HepG2 (cell line): ENCODE measurements at regions not wholly inside any gene's neighbourhood (a gene's known extent, or its start where the extent isn't known, plus 50 kb on each side); places are given as distances from the start of the nearest gene placed in this dataset.

ENCODE experiments used
- CEBPG ChIP-seq: IDR thresholded peaks from 2 replicates; pipeline ENCODE4 v1.6.1; 2016
- HBP1 ChIP-seq: IDR thresholded peaks from 2 replicates; pipeline ENCODE4 v1.6.1; 2016; ENCODE audit warnings: low read depth, control low read depth
- HMGXB3 ChIP-seq: sonication (generic); formaldehyde crosslinking; IDR thresholded peaks from 2 replicates; pipeline ENCODE4 v1.4.0; 2020; ENCODE audit warnings: missing genetic modification reagents, borderline replicate concordance
- PRPF4 ChIP-seq: fragments of 200-400 bp; formaldehyde crosslinking; IDR thresholded peaks from 2 replicates; pipeline ENCODE4 v1.6.1; 2016; ENCODE audit warnings: low read length, low read depth; ENCODE audit not compliant: poor library complexity, severe bottlenecking
- SNAPC2 ChIP-seq: sonication (generic); formaldehyde crosslinking; IDR thresholded peaks from 2 replicates; pipeline ENCODE4 v1.8.1; 2022; ENCODE audit warnings: mild to moderate bottlenecking, missing genetic modification reagents
- ZFYVE20 ChIP-seq: sonication (generic); formaldehyde crosslinking; IDR thresholded peaks from 2 replicates; pipeline ENCODE4 v1.8.0; 2023; ENCODE audit warnings: low read depth, mild to moderate bottlenecking, moderate library complexity, missing genetic modification reagents, borderline replicate concordance
- ZHX1 ChIP-seq: sonication (generic); formaldehyde crosslinking; IDR thresholded peaks from 2 replicates; pipeline ENCODE4 v1.8.1; 2022; ENCODE audit warnings: low read depth, mild to moderate bottlenecking, missing genetic modification reagents
- ZNF33B ChIP-seq: sonication (generic); formaldehyde crosslinking; IDR thresholded peaks from 2 replicates; pipeline ENCODE4 v1.5.1; 2020; ENCODE audit warnings: mild to moderate bottlenecking, missing genetic modification reagents

GRCh38 chr13:84296401-84296800 is 414.1 kb upstream of the SLITRK1 start (continued):
- no peak for TF ChIP-seq HBP1
- TF ChIP-seq CEBPG (CRISPR knock-in tag) = no peak
- TF ChIP-seq ZNF33B (CRISPR knock-in tag) = no peak
- TF ChIP-seq HMGXB3 (CRISPR knock-in tag) = no peak
- TF ChIP-seq ZFYVE20 (CRISPR knock-in tag) = no peak
- no peak for TF ChIP-seq SNAPC2 (CRISPR knock-in tag)
- TF ChIP-seq PRPF4 = no peak
- no peak for TF ChIP-seq ZHX1 (CRISPR knock-in tag)
